WTC11 (cell line): ENCODE measurements at regions not wholly inside any gene's neighbourhood (a gene's known extent, or its start where the extent isn't known, plus 50 kb on each side); places are given as distances from the start of the nearest gene placed in this dataset.

ENCODE experiments used
- ATAC-seq: fragments of 200-7000 bp; cut with Tn5 transposase; 2 replicates; pipeline ENCODE4 v1.10.0; 2021; ENCODE audit warnings: mild to moderate bottlenecking, moderate library complexity
- CTCF ChIA-PET: fragments of 300-600 bp; sonication (Branson Sonifier 250); formaldehyde crosslinking; loops from one replicate; lab custom pipeline; 2021; ENCODE audit warnings: antibody characterized with exemption; lab: Charles Lee
- POLR2A ChIA-PET: fragments of 350-600 bp; sonication (Branson Sonifier 250); formaldehyde crosslinking; loops from one replicate; lab custom pipeline; 2021; ENCODE audit warnings: antibody characterized with exemption; lab: Charles Lee
- DNase-seq: peaks from one replicate; pipeline ENCODE4 v3.0.0; 2021; ENCODE audit warnings: low spot score
- H3K27ac Mint-ChIP-seq: 2 replicates; pipeline ENCODE4 v1.8.0; 2021; ENCODE audit warnings: mixed read lengths
- H3K27me3 Mint-ChIP-seq: 2 replicates; pipeline ENCODE4 v1.8.0; 2021; ENCODE audit warnings: low read depth, mild to moderate bottlenecking, moderate library complexity, mixed read lengths
- H3K36me3 Mint-ChIP-seq: 2 replicates; pipeline ENCODE4 v1.8.0; 2021; ENCODE audit warnings: mixed read lengths
- H3K4me1 Mint-ChIP-seq: 2 replicates; pipeline ENCODE4 v1.8.0; 2022; ENCODE audit warnings: mixed read lengths
- H3K4me3 Mint-ChIP-seq: 2 replicates; pipeline ENCODE4 v1.8.0; 2021; ENCODE audit warnings: mild to moderate bottlenecking, moderate library complexity, mixed read lengths
- H3K9me3 Mint-ChIP-seq: 2 replicates; pipeline ENCODE4 v1.8.0; 2021; ENCODE audit warnings: mixed read lengths
- ATF6 ChIP-seq: sonication (generic); formaldehyde crosslinking; IDR thresholded peaks from 2 replicates; pipeline ENCODE4 v1.8.1; 2023; ENCODE audit warnings: mild to moderate bottlenecking, missing genetic modification reagents
- CREB1 ChIP-seq: sonication (generic); formaldehyde crosslinking; IDR thresholded peaks from 2 replicates; pipeline ENCODE4 v1.8.0; 2023; ENCODE audit warnings: mild to moderate bottlenecking, missing genetic modification reagents
- CREM ChIP-seq: sonication (generic); formaldehyde crosslinking; IDR thresholded peaks from 2 replicates; pipeline ENCODE4 v1.8.1; 2022; ENCODE audit warnings: mild to moderate bottlenecking, missing genetic modification reagents, moderate library complexity
- ELF4 ChIP-seq: sonication (generic); formaldehyde crosslinking; IDR thresholded peaks from 2 replicates; pipeline ENCODE4 v1.8.1; 2022; ENCODE audit warnings: low read depth, mild to moderate bottlenecking, moderate library complexity, missing genetic modification reagents
- ESRRA ChIP-seq: sonication (generic); formaldehyde crosslinking; IDR thresholded peaks from 2 replicates; pipeline ENCODE4 v1.8.1; 2022; ENCODE audit warnings: mild to moderate bottlenecking, missing genetic modification reagents, borderline replicate concordance
- JUN ChIP-seq: sonication (generic); formaldehyde crosslinking; IDR thresholded peaks from 2 replicates; pipeline ENCODE4 v1.8.0; 2023; ENCODE audit warnings: mild to moderate bottlenecking, missing genetic modification reagents
- KAT7 ChIP-seq: sonication (generic); formaldehyde crosslinking; IDR thresholded peaks from 2 replicates; pipeline ENCODE4 v1.8.1; 2023; ENCODE audit warnings: missing genetic modification reagents, mild to moderate bottlenecking, borderline replicate concordance
- MAX ChIP-seq: sonication (generic); formaldehyde crosslinking; IDR thresholded peaks from 2 replicates; pipeline ENCODE4 v1.8.0; 2022; ENCODE audit warnings: mild to moderate bottlenecking, missing genetic modification reagents
- MLX ChIP-seq: sonication (generic); formaldehyde crosslinking; IDR thresholded peaks from 2 replicates; pipeline ENCODE4 v1.8.1; 2023; ENCODE audit warnings: mild to moderate bottlenecking, missing genetic modification reagents, moderate library complexity
- NFATC4 ChIP-seq: fragments of 250-450 bp; sonication (Bioruptor Pico); IDR thresholded peaks from 2 replicates; pipeline ENCODE4 v1.9.0; 2021; ENCODE audit warnings: mild to moderate bottlenecking
- NFE2L1 ChIP-seq: sonication (generic); formaldehyde crosslinking; IDR thresholded peaks from 2 replicates; pipeline ENCODE4 v1.8.1; 2023; ENCODE audit warnings: missing genetic modification reagents
- OVOL2 ChIP-seq: fragments of 250-450 bp; sonication (Bioruptor Pico); IDR thresholded peaks from 2 replicates; pipeline ENCODE4 v1.9.0; 2021; ENCODE audit warnings: mild to moderate bottlenecking, borderline replicate concordance
- SMAD3 ChIP-seq: sonication (generic); formaldehyde crosslinking; IDR thresholded peaks from 2 replicates; pipeline ENCODE4 v1.8.0; 2022; ENCODE audit warnings: missing genetic modification reagents, mild to moderate bottlenecking, borderline replicate concordance
- USF2 ChIP-seq: sonication (generic); formaldehyde crosslinking; IDR thresholded peaks from 2 replicates; pipeline ENCODE4 v1.8.1; 2023; ENCODE audit warnings: mild to moderate bottlenecking, missing genetic modification reagents, moderate library complexity
- ZNF138 ChIP-seq: sonication (generic); formaldehyde crosslinking; conservative IDR thresholded peaks from 2 replicates; pipeline ENCODE4 v1.8.1; 2022; ENCODE audit warnings: mild to moderate bottlenecking, moderate library complexity, missing genetic modification reagents
- ZNF232 ChIP-seq: sonication (generic); formaldehyde crosslinking; IDR thresholded peaks from 2 replicates; pipeline ENCODE4 v1.8.0; 2022; ENCODE audit warnings: mild to moderate bottlenecking, missing genetic modification reagents
- TF ChIP-seq, protein P1 (sequence below): sonication (generic); formaldehyde crosslinking; IDR thresholded peaks from 2 replicates; pipeline ENCODE4 v1.8.0; 2023; ENCODE audit warnings: missing genetic modification reagents, mild to moderate bottlenecking, borderline replicate concordance
- TF ChIP-seq, protein P2 (sequence below): sonication (generic); formaldehyde crosslinking; IDR thresholded peaks from 2 replicates; pipeline ENCODE4 v1.8.1; 2023; ENCODE audit warnings: mild to moderate bottlenecking, missing genetic modification reagents, borderline replicate concordance

- TF ChIP-seq USF2 (CRISPR knock-in tag) (peak; percentile 30; the same call in 1 of the 2 replicates), ESRRA (CRISPR knock-in tag) (no peak)
- TF ChIP-seq, protein P1, sequence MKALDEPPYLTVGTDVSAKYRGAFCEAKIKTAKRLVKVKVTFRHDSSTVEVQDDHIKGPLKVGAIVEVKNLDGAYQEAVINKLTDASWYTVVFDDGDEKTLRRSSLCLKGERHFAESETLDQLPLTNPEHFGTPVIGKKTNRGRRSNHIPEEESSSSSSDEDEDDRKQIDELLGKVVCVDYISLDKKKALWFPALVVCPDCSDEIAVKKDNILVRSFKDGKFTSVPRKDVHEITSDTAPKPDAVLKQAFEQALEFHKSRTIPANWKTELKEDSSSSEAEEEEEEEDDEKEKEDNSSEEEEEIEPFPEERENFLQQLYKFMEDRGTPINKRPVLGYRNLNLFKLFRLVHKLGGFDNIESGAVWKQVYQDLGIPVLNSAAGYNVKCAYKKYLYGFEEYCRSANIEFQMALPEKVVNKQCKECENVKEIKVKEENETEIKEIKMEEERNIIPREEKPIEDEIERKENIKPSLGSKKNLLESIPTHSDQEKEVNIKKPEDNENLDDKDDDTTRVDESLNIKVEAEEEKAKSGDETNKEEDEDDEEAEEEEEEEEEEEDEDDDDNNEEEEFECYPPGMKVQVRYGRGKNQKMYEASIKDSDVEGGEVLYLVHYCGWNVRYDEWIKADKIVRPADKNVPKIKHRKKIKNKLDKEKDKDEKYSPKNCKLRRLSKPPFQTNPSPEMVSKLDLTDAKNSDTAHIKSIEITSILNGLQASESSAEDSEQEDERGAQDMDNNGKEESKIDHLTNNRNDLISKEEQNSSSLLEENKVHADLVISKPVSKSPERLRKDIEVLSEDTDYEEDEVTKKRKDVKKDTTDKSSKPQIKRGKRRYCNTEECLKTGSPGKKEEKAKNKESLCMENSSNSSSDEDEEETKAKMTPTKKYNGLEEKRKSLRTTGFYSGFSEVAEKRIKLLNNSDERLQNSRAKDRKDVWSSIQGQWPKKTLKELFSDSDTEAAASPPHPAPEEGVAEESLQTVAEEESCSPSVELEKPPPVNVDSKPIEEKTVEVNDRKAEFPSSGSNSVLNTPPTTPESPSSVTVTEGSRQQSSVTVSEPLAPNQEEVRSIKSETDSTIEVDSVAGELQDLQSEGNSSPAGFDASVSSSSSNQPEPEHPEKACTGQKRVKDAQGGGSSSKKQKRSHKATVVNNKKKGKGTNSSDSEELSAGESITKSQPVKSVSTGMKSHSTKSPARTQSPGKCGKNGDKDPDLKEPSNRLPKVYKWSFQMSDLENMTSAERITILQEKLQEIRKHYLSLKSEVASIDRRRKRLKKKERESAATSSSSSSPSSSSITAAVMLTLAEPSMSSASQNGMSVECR = no peak
- TF ChIP-seq, all 79 proteins: peak for 2
Observed at GRCh38 chr4:45442466-45442865, 681.4 kb downstream of the GABRG1 start (continued).

DNA sequence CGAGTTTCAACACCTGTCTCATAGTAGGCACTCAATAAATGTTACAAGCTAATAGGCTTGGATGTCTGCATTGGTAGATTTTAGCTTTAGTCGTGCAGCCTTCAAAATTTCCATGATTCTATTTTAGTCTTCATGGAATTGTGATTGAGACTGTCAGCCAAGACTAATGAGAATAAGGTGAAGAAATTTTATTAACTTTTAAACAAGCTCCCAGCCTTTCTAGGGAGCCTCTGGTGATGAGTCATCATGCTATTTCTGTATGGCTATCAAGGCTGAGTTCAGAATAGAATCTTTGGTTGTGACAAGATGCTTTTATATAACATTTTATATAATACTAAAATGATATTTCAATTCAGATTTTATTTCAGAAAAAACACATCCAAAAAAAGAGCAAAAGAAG lies 685.8 kb downstream of the GABRG1 start:
- POLR2A ChIA-PET = no interaction called here
- Mint-ChIP-seq H3K4me1 (no peaks in the 10 kb centered on the region), H3K4me3 (no peak overlapping the region), H3K27me3 (no peaks in the 10 kb centered on the region), H3K36me3 (no peaks in the 10 kb centered on the region), H3K27ac (no peak overlapping the region), H3K9me3 (no peaks in the 10 kb centered on the region)
- DNase-seq = no peak
- CTCF ChIA-PET = no interaction called here
- TF ChIP-seq KAT7 (no peak), SMAD3 (no peak), ZNF232 (CRISPR knock-in tag) (no peak), JUN (CRISPR knock-in tag) (no peak)
- ATAC-seq = no peak

- no peak for TF ChIP-seq OVOL2 (CRISPR knock-in tag)
- TF ChIP-seq ZNF138 (CRISPR knock-in tag) = no peak
- TF ChIP-seq CREB1 (CRISPR knock-in tag) = no peak
- TF ChIP-seq ATF6 (CRISPR knock-in tag) = no peak
- TF ChIP-seq, protein P2, sequence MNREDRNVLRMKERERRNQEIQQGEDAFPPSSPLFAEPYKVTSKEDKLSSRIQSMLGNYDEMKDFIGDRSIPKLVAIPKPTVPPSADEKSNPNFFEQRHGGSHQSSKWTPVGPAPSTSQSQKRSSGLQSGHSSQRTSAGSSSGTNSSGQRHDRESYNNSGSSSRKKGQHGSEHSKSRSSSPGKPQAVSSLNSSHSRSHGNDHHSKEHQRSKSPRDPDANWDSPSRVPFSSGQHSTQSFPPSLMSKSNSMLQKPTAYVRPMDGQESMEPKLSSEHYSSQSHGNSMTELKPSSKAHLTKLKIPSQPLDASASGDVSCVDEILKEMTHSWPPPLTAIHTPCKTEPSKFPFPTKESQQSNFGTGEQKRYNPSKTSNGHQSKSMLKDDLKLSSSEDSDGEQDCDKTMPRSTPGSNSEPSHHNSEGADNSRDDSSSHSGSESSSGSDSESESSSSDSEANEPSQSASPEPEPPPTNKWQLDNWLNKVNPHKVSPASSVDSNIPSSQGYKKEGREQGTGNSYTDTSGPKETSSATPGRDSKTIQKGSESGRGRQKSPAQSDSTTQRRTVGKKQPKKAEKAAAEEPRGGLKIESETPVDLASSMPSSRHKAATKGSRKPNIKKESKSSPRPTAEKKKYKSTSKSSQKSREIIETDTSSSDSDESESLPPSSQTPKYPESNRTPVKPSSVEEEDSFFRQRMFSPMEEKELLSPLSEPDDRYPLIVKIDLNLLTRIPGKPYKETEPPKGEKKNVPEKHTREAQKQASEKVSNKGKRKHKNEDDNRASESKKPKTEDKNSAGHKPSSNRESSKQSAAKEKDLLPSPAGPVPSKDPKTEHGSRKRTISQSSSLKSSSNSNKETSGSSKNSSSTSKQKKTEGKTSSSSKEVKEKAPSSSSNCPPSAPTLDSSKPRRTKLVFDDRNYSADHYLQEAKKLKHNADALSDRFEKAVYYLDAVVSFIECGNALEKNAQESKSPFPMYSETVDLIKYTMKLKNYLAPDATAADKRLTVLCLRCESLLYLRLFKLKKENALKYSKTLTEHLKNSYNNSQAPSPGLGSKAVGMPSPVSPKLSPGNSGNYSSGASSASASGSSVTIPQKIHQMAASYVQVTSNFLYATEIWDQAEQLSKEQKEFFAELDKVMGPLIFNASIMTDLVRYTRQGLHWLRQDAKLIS (CRISPR knock-in tag) = no peak
- TF ChIP-seq ELF4 (CRISPR knock-in tag) = no peak
- TF ChIP-seq MAX (CRISPR knock-in tag) = no peak
- TF ChIP-seq CREM (CRISPR knock-in tag) = no peak
- TF ChIP-seq NFE2L1 (CRISPR knock-in tag) = no peak
- no peak for TF ChIP-seq MLX (CRISPR knock-in tag)
- TF ChIP-seq, protein P1 = no peak
- no peak for TF ChIP-seq NFATC4
- no peak for DNase-seq
- no peaks in the 10 kb centered on the region for H3K36me3 Mint-ChIP-seq
- no peaks in the 10 kb centered on the region for H3K27me3 Mint-ChIP-seq
- ChIA-PET POLR2A (no interaction called here), CTCF (no interaction called here)
- no peak overlapping the region for H3K4me3 Mint-ChIP-seq
- H3K27ac Mint-ChIP-seq = no peak overlapping the region
- no peaks in the 10 kb centered on the region for H3K4me1 Mint-ChIP-seq
- ATAC-seq = no peak
- no peaks in the 10 kb centered on the region for H3K9me3 Mint-ChIP-seq
Observed at GRCh38 chr4:45437381-45437780, 686.5 kb downstream of the GABRG1 start.
